ENCODE measurements at regions not wholly inside any gene's neighbourhood (a gene's known extent, or its start where the extent isn't known, plus 50 kb on each side); places are given as distances from the start of the nearest gene placed in this dataset.

GRCh38 chr13:86155756-86156155 lies 356.5 kb upstream of the SLITRK6 start:
- intact Hi-C loops (cut with micrococcal nuclease), result no loop called here
- Mint-ChIP-seq H3K4me1 (no peaks in the 10 kb centered on the region), H3K9me3 (peaks cover 0 to 5% (median 1%) of the 10 kb centered on the region in 7 donors), H3K27ac (no peak overlapping the region), H3K4me3 (no peak overlapping the region), H3K36me3 (no peaks in the 10 kb centered on the region), H3K27me3 (ENCODE audit: low read depth in 3 of 3) (peaks cover 0 to 1% (median 0%) of the 10 kb centered on the region in 3 donors)
- no peaks in the 10 kb centered on the region for H4K20me1 ChIP-seq (ENCODE audit: insufficient read depth, low read length)
- H3K9ac ChIP-seq (ENCODE audit: insufficient read depth, low read length, poor library complexity, severe bottlenecking), result no peak overlapping the region
- no peaks in the 10 kb centered on the region for H3K36me3 ChIP-seq (replicated peaks in 1 of 2; ENCODE audit: control insufficient read depth in 1 of 2, insufficient read depth in 2 of 2, low read length in 2 of 2)
- no peak overlapping the region for H3K4me2 ChIP-seq (replicated peaks; ENCODE audit: extremely low read depth, low read length, poor library complexity, severe bottlenecking)
- DNase-seq, result no peak
- no peak overlapping the region for H3K4me3 ChIP-seq (replicated peaks in 1 of 3; ENCODE audit: low read depth in 2 of 3, low read length in 3 of 3)
- no peak overlapping the region for H2AFZ ChIP-seq (ENCODE audit: insufficient read depth, low read depth, low read length, poor library complexity, severe bottlenecking)
- H3K79me2 ChIP-seq (ENCODE audit: insufficient read depth, low read length), result no peaks in the 10 kb centered on the region
- TF ChIP-seq CTCF (IDR thresholded peaks at IDR 0.05), result no peak
- H3K27ac ChIP-seq (ENCODE audit: low read depth in 1 of 2, low read length in 2 of 2), result no peak overlapping the region
- no peaks in the 10 kb centered on the region for H3K27me3 ChIP-seq (ENCODE audit: control insufficient read depth in 2 of 2, insufficient read depth in 2 of 2, low read length in 2 of 2)
- H3K4me1 ChIP-seq (ENCODE audit: control insufficient read depth in 1 of 2, insufficient read depth in 2 of 2, low read length in 2 of 2), result no peaks in the 10 kb centered on the region
- WGBS (ENCODE audit: insufficient coverage), result no CpG with 5 or more reads among the region's 3 CpGs
- H3K9me3 ChIP-seq (replicated peaks in 1 of 2; ENCODE audit: control insufficient read depth in 1 of 2, insufficient read depth in 1 of 2, low read length in 2 of 2), result peaks cover 0 to 7% of the 10 kb centered on the region in 2 donors

GRCh38 chr13:86142080-86142479 lies 342.9 kb upstream of the SLITRK6 start:
- H3K27me3 Mint-ChIP-seq (ENCODE audit: low read depth in 3 of 3), result no peaks in the 10 kb centered on the region
- WGBS (ENCODE audit: insufficient coverage), result 89% methylated on average over 4 of the region's 4 CpGs
- Histone ChIP-seq H3K9me3 (replicated peaks in 1 of 2; ENCODE audit: control insufficient read depth in 1 of 2, insufficient read depth in 1 of 2, low read length in 2 of 2) (no peaks in the 10 kb centered on the region), H3K4me3 (replicated peaks in 1 of 3; ENCODE audit: low read depth in 2 of 3, low read length in 3 of 3) (no peak overlapping the region), H3K9ac (ENCODE audit: insufficient read depth, low read length, poor library complexity, severe bottlenecking) (no peak overlapping the region), H4K20me1 (ENCODE audit: insufficient read depth, low read length) (no peaks in the 10 kb centered on the region), H3K27ac (ENCODE audit: low read depth in 1 of 2, low read length in 2 of 2) (no peak overlapping the region), H2AFZ (ENCODE audit: insufficient read depth, low read depth, low read length, poor library complexity, severe bottlenecking) (no peak overlapping the region), H3K79me2 (ENCODE audit: insufficient read depth, low read length) (no peaks in the 10 kb centered on the region), H3K36me3 (replicated peaks in 1 of 2; ENCODE audit: control insufficient read depth in 1 of 2, insufficient read depth in 2 of 2, low read length in 2 of 2) (no peaks in the 10 kb centered on the region), H3K4me1 (ENCODE audit: control insufficient read depth in 1 of 2, insufficient read depth in 2 of 2, low read length in 2 of 2) (no peaks in the 10 kb centered on the region), H3K4me2 (replicated peaks; ENCODE audit: extremely low read depth, low read length, poor library complexity, severe bottlenecking) (no peak overlapping the region), H3K27me3 (ENCODE audit: control insufficient read depth in 2 of 2, insufficient read depth in 2 of 2, low read length in 2 of 2) (no peaks in the 10 kb centered on the region)
- H3K27ac Mint-ChIP-seq, result no peak overlapping the region
- no peak overlapping the region for H3K4me3 Mint-ChIP-seq
- no peaks in the 10 kb centered on the region for H3K36me3 Mint-ChIP-seq
- no peaks in the 10 kb centered on the region for H3K4me1 Mint-ChIP-seq
- intact Hi-C loops (cut with micrococcal nuclease), result no loop called here
- peaks cover 0 to 6% (median 4%) of the 10 kb centered on the region in 7 donors for H3K9me3 Mint-ChIP-seq
- no peak for TF ChIP-seq CTCF (IDR thresholded peaks at IDR 0.05)
- no peak for DNase-seq

Measured in CD14-positive monocyte (primary cell).